ENCODE measurements at regions not wholly inside any gene's neighbourhood (a gene's known extent, or its start where the extent isn't known, plus 50 kb on each side); places are given as distances from the start of the nearest gene placed in this dataset.

GRCh38 chr4:107562316-107562715 is 157.7 kb downstream of the PAPSS1 start:
- no peak overlapping the region for H3K4me3 ChIP-seq
- H3K27ac ChIP-seq: no peak overlapping the region
- WGBS, 2 donors: 95% methylated on average over 2 of the region's 2 CpGs
- DNase-seq: no peak
- intact Hi-C loops (cut with DNase I): no loop called here
- H3K4me1 ChIP-seq: no peaks in the 10 kb centered on the region
- TF ChIP-seq POLR2A (IDR thresholded peaks at IDR 0.05): no peak
- TF ChIP-seq EP300 (IDR thresholded peaks at IDR 0.05): no peak
- TF ChIP-seq POLR2AphosphoS5 (IDR thresholded peaks at IDR 0.05): no peak
- no peak for TF ChIP-seq CTCF (IDR thresholded peaks at IDR 0.05)
- peaks cover 0 to 4% (median 0%) of the 10 kb centered on the region in 4 donors for H3K9me3 ChIP-seq
- no peaks in the 10 kb centered on the region for H3K27me3 ChIP-seq
- no peaks in the 10 kb centered on the region for H3K36me3 ChIP-seq

- 57 to 83% methylated on average over 4 of the region's 4 CpGs for WGBS, 2 donors
These were observed 158.6 kb downstream of the PAPSS1 start for GRCh38 chr4:107561481-107561880.

GRCh38 chr4:107559653-107560052 is 160.4 kb downstream of the PAPSS1 start:
- TF ChIP-seq POLR2AphosphoS5 (IDR thresholded peaks at IDR 0.05) (no peak), POLR2A (IDR thresholded peaks at IDR 0.05) (no peak)
- H3K4me1 ChIP-seq: no peaks in the 10 kb centered on the region
- no peak overlapping the region for H3K27ac ChIP-seq
- H3K36me3 ChIP-seq: no peaks in the 10 kb centered on the region
- DNase-seq: no peak
- intact Hi-C loops (cut with DNase I): no loop called here
- H3K27me3 ChIP-seq: no peaks in the 10 kb centered on the region
- H3K9me3 ChIP-seq: peaks cover 0 to 4% (median 0%) of the 10 kb centered on the region in 4 donors
- no peak overlapping the region for H3K4me3 ChIP-seq

More at GRCh38 chr4:107561481-107561880, 158.6 kb downstream of the PAPSS1 start:
- Histone ChIP-seq H3K27ac (no peak overlapping the region), H3K36me3 (no peaks in the 10 kb centered on the region), H3K4me3 (no peak overlapping the region), H3K4me1 (no peaks in the 10 kb centered on the region), H3K27me3 (no peaks in the 10 kb centered on the region), H3K9me3 (peaks cover 0 to 4% (median 0%) of the 10 kb centered on the region in 4 donors)
- no peak for DNase-seq
- TF ChIP-seq EP300 (IDR thresholded peaks at IDR 0.05) (no peak), POLR2AphosphoS5 (IDR thresholded peaks at IDR 0.05) (no peak), POLR2A (IDR thresholded peaks at IDR 0.05) (no peak), CTCF (IDR thresholded peaks at IDR 0.05) (no peak)
- intact Hi-C loops (cut with DNase I): no loop called here

GRCh38 chr4:107552306-107552705 is 167.7 kb downstream of the PAPSS1 start:
- Histone ChIP-seq H3K36me3 (no peaks in the 10 kb centered on the region), H3K27me3 (no peaks in the 10 kb centered on the region), H3K4me1 (no peaks in the 10 kb centered on the region), H3K9me3 (no peaks in the 10 kb centered on the region), H3K4me3 (no peak overlapping the region), H3K27ac (no peak overlapping the region)
- 92 to 93% methylated on average over 3 of the region's 3 CpGs for WGBS, 2 donors
- TF ChIP-seq POLR2A (IDR thresholded peaks at IDR 0.05) (no peak), CTCF (IDR thresholded peaks at IDR 0.05) (no peak), EP300 (IDR thresholded peaks at IDR 0.05) (no peak), POLR2AphosphoS5 (IDR thresholded peaks at IDR 0.05) (no peak)
- no peak for DNase-seq
- intact Hi-C loops (cut with DNase I): no loop called here

GRCh38 chr4:107548211-107548905 is 171.7 kb downstream of the PAPSS1 start:
- no peak overlapping the region for H3K27ac ChIP-seq
- intact Hi-C loops (cut with DNase I): no loop called here
- 55 to 58% methylated on average over 7 of the region's 7 CpGs for WGBS, 2 donors
- H3K9me3 ChIP-seq: no peaks in the 10 kb centered on the region
- TF ChIP-seq CTCF (IDR thresholded peaks at IDR 0.05) (no peak), EP300 (IDR thresholded peaks at IDR 0.05) (no peak), POLR2AphosphoS5 (IDR thresholded peaks at IDR 0.05) (no peak), POLR2A (IDR thresholded peaks at IDR 0.05) (no peak)
- H3K4me1 ChIP-seq: no peaks in the 10 kb centered on the region
- no peak for DNase-seq
- H3K4me3 ChIP-seq: no peak overlapping the region
- no peaks in the 10 kb centered on the region for H3K27me3 ChIP-seq
- H3K36me3 ChIP-seq: no peaks in the 10 kb centered on the region
